NCI-H524 treated with DMSO at 0.1 percent for 48 hours (cell line): ENCODE measurements at regions not wholly inside any gene's neighbourhood (a gene's known extent, or its start where the extent isn't known, plus 50 kb on each side); places are given as distances from the start of the nearest gene placed in this dataset.

Experiments used
- DNase-seq: peaks from one replicate; lab custom pipeline; 2025; lab: John Stamatoyannopoulos, UW

GRCh38 chr1:116262995-116263385 is 110.1 kb upstream of the ATP1A1 start:
- no peak for DNase-seq

GRCh38 chr1:116265931-116266863 is 106.8 kb upstream of the ATP1A1 start:
- peak; percentile 94 for DNase-seq

GRCh38 chr1:116266864-116267212 is 106.2 kb upstream of the ATP1A1 start:
- no peak for DNase-seq

- no peak for DNase-seq
Measured at GRCh38 chr1:116268211-116268610, 104.8 kb upstream of the ATP1A1 start.

- DNase-seq, result no peak
Measured at GRCh38 chr1:116270316-116271057, 102.6 kb upstream of the ATP1A1 start.

- DNase-seq, result peak; percentile 77
Measured at GRCh38 chr1:116273042-116273783, 99.8 kb upstream of the ATP1A1 start.

GRCh38 chr1:116276532-116276931 is 96.5 kb upstream of the ATP1A1 start:
- no peak for DNase-seq

GRCh38 chr1:116277840-116278540 is 95.1 kb upstream of the ATP1A1 start:
- no peak for DNase-seq

- no peak for DNase-seq
Measured at GRCh38 chr1:116278541-116278866, 94.5 kb upstream of the ATP1A1 start.

GRCh38 chr1:116279715-116280114 is 93.3 kb upstream of the ATP1A1 start:
- no peak for DNase-seq

GRCh38 chr1:116284819-116285390 is 88.1 kb upstream of the ATP1A1 start:
- DNase-seq, result no peak

- no peak for DNase-seq
Measured at GRCh38 chr1:116286541-116286971, 86.5 kb upstream of the ATP1A1 start.

- no peak for DNase-seq
Measured at GRCh38 chr1:116287341-116288200, 85.5 kb upstream of the ATP1A1 start.

- no peak for DNase-seq
Measured at GRCh38 chr1:116288201-116288598, 84.8 kb upstream of the ATP1A1 start.

- DNase-seq, result no peak
Measured at GRCh38 chr1:116289193-116289592, 83.9 kb upstream of the ATP1A1 start.

- no peak for DNase-seq
Measured at GRCh38 chr1:116290085-116290705, 82.8 kb upstream of the ATP1A1 start.

GRCh38 chr1:116291024-116291423 is 82.0 kb upstream of the ATP1A1 start:
- DNase-seq, result no peak

- DNase-seq, result no peak
Measured at GRCh38 chr1:116292929-116293725, 79.9 kb upstream of the ATP1A1 start.

- no peak for DNase-seq
Measured at GRCh38 chr1:116297495-116298212, 75.4 kb upstream of the ATP1A1 start.
